ENCODE measurements at regions not wholly inside any gene's neighbourhood (a gene's known extent, or its start where the extent isn't known, plus 50 kb on each side); places are given as distances from the start of the nearest gene placed in this dataset.
"Not testable (repeated sequence)": the region's sequence is repeated elsewhere in the genome, so short reads cannot be mapped to it uniquely, and the experiment has no call there.

- H3K27me3 ChIP-seq = no peaks in the 10 kb centered on the region
- no peaks in the 10 kb centered on the region for H3K9me3 ChIP-seq
- intact Hi-C loops (cut with DNase I) = no loop called here
- DNase-seq = no peak
- H3K27ac ChIP-seq = no peak overlapping the region
- WGBS, 2 donors = 58 to 75% methylated on average over 17 of the region's 17 CpGs
- TF ChIP-seq CTCF (IDR thresholded peaks at IDR 0.05) (no peak), POLR2A (IDR thresholded peaks at IDR 0.05) (no peak)
- H3K4me3 ChIP-seq (replicated peaks in 1 of 3) = no peak overlapping the region
- H3K36me3 ChIP-seq = no peaks in the 10 kb centered on the region
- H3K4me1 ChIP-seq = no peaks in the 10 kb centered on the region
Measured at GRCh38 chr16:88274847-88275246, 107.9 kb upstream of the ZNF469 start.

- 81 to 86% methylated on average over 11 to 18 of the region's 21 CpGs for WGBS, 2 donors
- intact Hi-C loops (cut with DNase I); H3K27me3 ChIP-seq; H3K4me3 ChIP-seq (replicated peaks in 1 of 3); H3K27ac ChIP-seq; H3K4me1 ChIP-seq; H3K9me3 ChIP-seq; H3K36me3 ChIP-seq; DNase-seq: not testable (repeated sequence)
Measured at GRCh38 chr16:88275336-88276122, 107.2 kb upstream of the ZNF469 start.

- DNase-seq; H3K9me3 ChIP-seq; H3K36me3 ChIP-seq; H3K4me3 ChIP-seq (replicated peaks in 1 of 3); H3K4me1 ChIP-seq; intact Hi-C loops (cut with DNase I); H3K27ac ChIP-seq; H3K27me3 ChIP-seq: not testable (repeated sequence)
- WGBS, 2 donors = 74 to 76% methylated on average over 13 of the region's 13 CpGs
Measured at GRCh38 chr16:88276123-88276588, 106.6 kb upstream of the ZNF469 start.

- no peaks in the 10 kb centered on the region for H3K4me1 ChIP-seq
- no peak for DNase-seq
- no peak overlapping the region for H3K27ac ChIP-seq
- intact Hi-C loops (cut with DNase I) = no loop called here
- H3K4me3 ChIP-seq (replicated peaks in 1 of 3) = no peak overlapping the region
- 87 to 94% methylated on average over 18 of the region's 18 CpGs for WGBS, 2 donors
- no peak for TF ChIP-seq CTCF (IDR thresholded peaks at IDR 0.05)
- no peak for TF ChIP-seq POLR2A (IDR thresholded peaks at IDR 0.05)
- H3K9me3 ChIP-seq = no peaks in the 10 kb centered on the region
- H3K36me3 ChIP-seq = no peaks in the 10 kb centered on the region
- no peaks in the 10 kb centered on the region for H3K27me3 ChIP-seq
Measured at GRCh38 chr16:88276591-88276990, 106.2 kb upstream of the ZNF469 start.

GRCh38 chr16:88279998-88280397 lies 102.8 kb upstream of the ZNF469 start:
- H3K27me3 ChIP-seq = no peaks in the 10 kb centered on the region
- intact Hi-C loops (cut with DNase I) = no loop called here
- no peaks in the 10 kb centered on the region for H3K4me1 ChIP-seq
- DNase-seq = no peak
- H3K9me3 ChIP-seq = no peaks in the 10 kb centered on the region
- no peak overlapping the region for H3K27ac ChIP-seq
- WGBS, 2 donors = 91 to 96% methylated on average over 18 of the region's 18 CpGs
- TF ChIP-seq CTCF (IDR thresholded peaks at IDR 0.05) (no peak), POLR2A (IDR thresholded peaks at IDR 0.05) (no peak)
- no peak overlapping the region for H3K4me3 ChIP-seq (replicated peaks in 1 of 3)
- H3K36me3 ChIP-seq = no peaks in the 10 kb centered on the region

- Histone ChIP-seq H3K4me1 (no peaks in the 10 kb centered on the region), H3K4me3 (replicated peaks in 1 of 3) (no peak overlapping the region), H3K36me3 (no peaks in the 10 kb centered on the region), H3K27ac (no peak overlapping the region), H3K9me3 (no peaks in the 10 kb centered on the region), H3K27me3 (no peaks in the 10 kb centered on the region)
- DNase-seq = no peak
- no peak for TF ChIP-seq CTCF (IDR thresholded peaks at IDR 0.05)
- no peak for TF ChIP-seq POLR2A (IDR thresholded peaks at IDR 0.05)
- WGBS, 2 donors = 81 to 82% methylated on average over 6 to 8 of the region's 9 CpGs
- intact Hi-C loops (cut with DNase I) = no loop called here
Measured at GRCh38 chr16:88281858-88282563, 100.7 kb upstream of the ZNF469 start.
